HEK293 (cell line): ENCODE measurements at regions not wholly inside any gene's neighbourhood (a gene's known extent, or its start where the extent isn't known, plus 50 kb on each side); places are given as distances from the start of the nearest gene placed in this dataset.
A peak's percentile ranks its signal among the peaks of the same experiment; 100 is the strongest.

Source experiments
- ATF2 ChIP-seq: fragments of 450-650 bp; formaldehyde crosslinking; IDR thresholded peaks from 2 replicates; pipeline ENCODE4 v1.5.1; 2016; ENCODE audit warnings: missing biosample characterization, missing genetic modification characterization, low read depth
- GFI1B ChIP-seq: fragments of 450-650 bp; formaldehyde crosslinking; IDR thresholded peaks from 2 replicates; pipeline ENCODE4 v1.5.1; 2016; ENCODE audit warnings: missing biosample characterization, missing genetic modification characterization
- KLF7 ChIP-seq: fragments of 450-650 bp; formaldehyde crosslinking; IDR thresholded peaks from 2 replicates; pipeline ENCODE4 v1.5.1; 2016; ENCODE audit warnings: missing biosample characterization, missing genetic modification characterization, borderline replicate concordance
- KLF9 ChIP-seq: fragments of 450-650 bp; formaldehyde crosslinking; IDR thresholded peaks from 2 replicates; pipeline ENCODE4 v1.5.1; 2016; ENCODE audit warnings: missing biosample characterization, missing genetic modification characterization, low read depth
- MEIS1 ChIP-seq: sonication (generic); formaldehyde crosslinking; IDR thresholded peaks from 2 replicates; pipeline ENCODE4 v1.8.1; 2022; ENCODE audit warnings: missing genetic modification reagents, mild to moderate bottlenecking, borderline replicate concordance
- PRDM2 ChIP-seq: fragments of 450-650 bp; formaldehyde crosslinking; IDR thresholded peaks from 2 replicates; pipeline ENCODE4 v1.5.1; 2016; ENCODE audit warnings: missing biosample characterization, missing genetic modification characterization, borderline replicate concordance
- PRDM6 ChIP-seq: fragments of 450-650 bp; formaldehyde crosslinking; IDR thresholded peaks from 2 replicates; pipeline ENCODE4 v1.5.1; 2017; ENCODE audit warnings: missing biosample characterization, missing genetic modification characterization
- SCRT1 ChIP-seq: fragments of 450-650 bp; formaldehyde crosslinking; IDR thresholded peaks from 2 replicates; pipeline ENCODE4 v1.5.1; 2016; ENCODE audit warnings: missing biosample characterization, missing genetic modification characterization, borderline replicate concordance
- SP2 ChIP-seq: fragments of 450-650 bp; formaldehyde crosslinking; IDR thresholded peaks from 2 replicates; pipeline ENCODE4 v1.5.1; 2016; ENCODE audit warnings: missing biosample characterization, missing genetic modification characterization
- ZBTB21 ChIP-seq: fragments of 450-650 bp; formaldehyde crosslinking; IDR thresholded peaks from 2 replicates; pipeline ENCODE4 v1.5.1; 2017; ENCODE audit warnings: missing biosample characterization, missing genetic modification characterization
- ZBTB8A ChIP-seq: fragments of 450-650 bp; formaldehyde crosslinking; IDR thresholded peaks from 2 replicates; pipeline ENCODE4 v1.5.1; 2016; ENCODE audit warnings: missing biosample characterization, missing genetic modification characterization
- ZIC2 ChIP-seq: fragments of 450-650 bp; formaldehyde crosslinking; IDR thresholded peaks from 2 replicates; pipeline ENCODE4 v1.5.1; 2016; ENCODE audit warnings: missing biosample characterization, missing genetic modification characterization
- ZNF114 ChIP-seq: fragments of 450-650 bp; formaldehyde crosslinking; IDR thresholded peaks from 2 replicates; pipeline ENCODE4 v1.5.0; 2017; ENCODE audit warnings: missing biosample characterization, missing genetic modification characterization
- ZNF157 ChIP-seq: fragments of 450-650 bp; formaldehyde crosslinking; IDR thresholded peaks from 2 replicates; pipeline ENCODE4 v1.5.1; 2016; ENCODE audit warnings: missing biosample characterization, missing genetic modification characterization
- ZNF18 ChIP-seq: fragments of 450-650 bp; formaldehyde crosslinking; IDR thresholded peaks from 2 replicates; pipeline ENCODE4 v1.5.1; 2016; ENCODE audit warnings: missing biosample characterization, missing genetic modification characterization
- ZNF280C ChIP-seq: fragments of 450-650 bp; formaldehyde crosslinking; IDR thresholded peaks from 2 replicates; pipeline ENCODE4 v1.5.1; 2016; ENCODE audit warnings: missing biosample characterization, missing genetic modification characterization
- ZNF48 ChIP-seq: fragments of 450-650 bp; formaldehyde crosslinking; IDR thresholded peaks from 2 replicates; pipeline ENCODE4 v1.5.1; 2016; ENCODE audit warnings: missing biosample characterization, missing genetic modification characterization
- ZNF510 ChIP-seq: fragments of 450-650 bp; formaldehyde crosslinking; IDR thresholded peaks from 2 replicates; pipeline ENCODE4 v1.5.1; 2018; ENCODE audit warnings: mild to moderate bottlenecking, missing genetic modification characterization, missing biosample characterization; ENCODE audit not compliant: insufficient replicate concordance
- ZNF513 ChIP-seq: fragments of 450-650 bp; IDR thresholded peaks from 2 replicates; pipeline ENCODE4 v1.5.1; 2018; ENCODE audit warnings: missing biosample characterization, missing genetic modification characterization
- ZNF610 ChIP-seq: fragments of 450-650 bp; formaldehyde crosslinking; IDR thresholded peaks from 2 replicates; pipeline ENCODE4 v1.5.1; 2016; ENCODE audit warnings: missing biosample characterization, missing genetic modification characterization, borderline replicate concordance
- ZNF639 ChIP-seq: fragments of 450-650 bp; formaldehyde crosslinking; IDR thresholded peaks from 2 replicates; pipeline ENCODE4 v1.5.1; 2016; ENCODE audit warnings: missing biosample characterization, missing genetic modification characterization
- ZNF660 ChIP-seq: fragments of 450-650 bp; IDR thresholded peaks from 2 replicates; pipeline ENCODE4 v1.5.1; 2018; ENCODE audit warnings: missing biosample characterization, mild to moderate bottlenecking, missing genetic modification characterization
- ZNF664 ChIP-seq: fragments of 450-650 bp; formaldehyde crosslinking; IDR thresholded peaks from 2 replicates; pipeline ENCODE4 v1.5.1; 2016; ENCODE audit warnings: missing biosample characterization, missing genetic modification characterization
- ZNF707 ChIP-seq: fragments of 450-650 bp; formaldehyde crosslinking; IDR thresholded peaks from 2 replicates; pipeline ENCODE4 v1.5.1; 2016; ENCODE audit warnings: missing biosample characterization, missing genetic modification characterization
- ZNF777 ChIP-seq: fragments of 450-650 bp; formaldehyde crosslinking; IDR thresholded peaks from 2 replicates; pipeline ENCODE4 v1.5.1; 2017; ENCODE audit warnings: missing biosample characterization, missing genetic modification characterization, borderline replicate concordance

- TF ChIP-seq ZNF610 (tag by site-specific recombination) = no peak
- no peak for TF ChIP-seq SCRT1 (tag by site-specific recombination)
- no peak for TF ChIP-seq ZNF660 (tag by site-specific recombination)
- peak; percentile 44; the same call in 1 of the 2 replicates for TF ChIP-seq ZIC2 (tag by site-specific recombination)
- no peak for TF ChIP-seq ZNF510 (tag by site-specific recombination)
- no peak for TF ChIP-seq ZNF664 (tag by site-specific recombination)
- no peak for TF ChIP-seq ZNF114 (tag by site-specific recombination)
- TF ChIP-seq ZNF707 (tag by site-specific recombination) = no peak
- TF ChIP-seq ZNF639 (tag by site-specific recombination) = no peak
- no peak for TF ChIP-seq PRDM2 (tag by site-specific recombination)
- no peak for TF ChIP-seq ZNF48 (tag by site-specific recombination)
- TF ChIP-seq MEIS1 (CRISPR knock-in tag) = peak; percentile 75; the same call in 1 of the 2 replicates
- no peak for TF ChIP-seq ZNF513 (tag by site-specific recombination)
- no peak for TF ChIP-seq ZNF280C (tag by site-specific recombination)
- TF ChIP-seq ZBTB8A (tag by site-specific recombination) = no peak
- no peak for TF ChIP-seq PRDM6 (tag by site-specific recombination)
- 0 out of 2 replicates have a peak, but pooled peaks have one; percentile 48 for TF ChIP-seq ZNF18 (tag by site-specific recombination)
- TF ChIP-seq ZNF157 (tag by site-specific recombination) = no peak
- TF ChIP-seq GFI1B = no peak
- TF ChIP-seq ATF2 (tag by site-specific recombination) = no peak
- no peak for TF ChIP-seq ZNF777
- TF ChIP-seq SP2 (tag by site-specific recombination) = no peak
- TF ChIP-seq ZBTB21 (tag by site-specific recombination) = no peak
- no peak for TF ChIP-seq KLF7 (tag by site-specific recombination)
- no peak for TF ChIP-seq KLF9
Measured at GRCh38 chr20:47989957-47990356, 204.7 kb upstream of the SULF2 start (continued).
